Right atrium auricular region (tissue), 2 donors: ENCODE measurements at regions not wholly inside any gene's neighbourhood (a gene's known extent, or its start where the extent isn't known, plus 50 kb on each side); places are given as distances from the start of the nearest gene placed in this dataset.

Experiments used
- DNase-seq: peaks from one replicate; pipeline ENCODE4 v3.0.0-alpha.2; 2019; ENCODE audit warnings: low spot score
- H3K27ac ChIP-seq, 2 donors: fragments of 200-600 bp; sonication (generic); 1 replicate in 1 of 2; 2 replicates in 1 of 2; pipeline ENCODE4 v1.5.1; 2016 to 2019
- H3K27me3 ChIP-seq, 2 donors: fragments of 200-600 bp; sonication (generic); one replicate each; pipeline versions ENCODE4 v1.5.1 to v1.6.0; 2017 to 2019
- H3K36me3 ChIP-seq: fragments of 200-600 bp; sonication (generic); one replicate; pipeline ENCODE4 v1.5.1; 2016
- H3K4me1 ChIP-seq, 2 donors: fragments of 200-600 bp; sonication (generic); one replicate each; pipeline versions ENCODE4 v1.5.1 to v1.6.0; 2017 to 2019
- H3K4me3 ChIP-seq, 2 donors: fragments of 200-600 bp; sonication (generic); 1 replicate in 1 of 2; 2 replicates in 1 of 2; pipeline ENCODE4 v1.5.1; 2017 to 2019; ENCODE audit warnings: mild to moderate bottlenecking in 1 of 2, moderate library complexity in 1 of 2
- H3K9me3 ChIP-seq, 2 donors: fragments of 200-600 bp; sonication (generic); one replicate each; pipeline ENCODE4 v1.5.1; 2019
- TF ChIP-seq, protein P1 (sequence below), 2 donors: fragments of 200-600 bp; sonication (generic); IDR thresholded peaks; one replicate each; pipeline ENCODE4 v1.5.1; 2019; ENCODE audit warnings: antibody characterized with exemption in 2 of 2

DNA sequence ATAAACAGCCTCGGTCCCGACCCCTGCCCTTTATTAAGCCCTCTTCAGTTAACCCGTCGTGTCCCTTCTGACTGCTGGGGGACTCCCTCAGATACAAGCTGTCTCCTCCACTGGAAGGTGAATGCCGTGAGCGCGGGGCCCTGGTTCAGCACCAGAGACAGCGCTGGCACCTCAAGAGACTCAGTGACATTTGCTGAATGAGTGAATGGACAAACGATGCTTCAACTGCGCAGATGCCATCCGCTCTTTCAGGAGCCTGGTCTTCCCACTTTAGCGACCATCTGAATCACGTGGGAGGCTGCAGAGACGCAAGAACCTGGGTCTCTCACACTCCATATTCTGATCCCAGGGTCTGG is 92.6 kb upstream of the SFSWAP start:
- no peaks in the 10 kb centered on the region for H3K9me3 ChIP-seq
- H3K4me1 ChIP-seq: no peaks in the 10 kb centered on the region
- TF ChIP-seq, protein P1, sequence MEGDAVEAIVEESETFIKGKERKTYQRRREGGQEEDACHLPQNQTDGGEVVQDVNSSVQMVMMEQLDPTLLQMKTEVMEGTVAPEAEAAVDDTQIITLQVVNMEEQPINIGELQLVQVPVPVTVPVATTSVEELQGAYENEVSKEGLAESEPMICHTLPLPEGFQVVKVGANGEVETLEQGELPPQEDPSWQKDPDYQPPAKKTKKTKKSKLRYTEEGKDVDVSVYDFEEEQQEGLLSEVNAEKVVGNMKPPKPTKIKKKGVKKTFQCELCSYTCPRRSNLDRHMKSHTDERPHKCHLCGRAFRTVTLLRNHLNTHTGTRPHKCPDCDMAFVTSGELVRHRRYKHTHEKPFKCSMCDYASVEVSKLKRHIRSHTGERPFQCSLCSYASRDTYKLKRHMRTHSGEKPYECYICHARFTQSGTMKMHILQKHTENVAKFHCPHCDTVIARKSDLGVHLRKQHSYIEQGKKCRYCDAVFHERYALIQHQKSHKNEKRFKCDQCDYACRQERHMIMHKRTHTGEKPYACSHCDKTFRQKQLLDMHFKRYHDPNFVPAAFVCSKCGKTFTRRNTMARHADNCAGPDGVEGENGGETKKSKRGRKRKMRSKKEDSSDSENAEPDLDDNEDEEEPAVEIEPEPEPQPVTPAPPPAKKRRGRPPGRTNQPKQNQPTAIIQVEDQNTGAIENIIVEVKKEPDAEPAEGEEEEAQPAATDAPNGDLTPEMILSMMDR (IDR thresholded peaks at IDR 0.05): no peak
- DNase-seq: no peak
- no peak overlapping the region for H3K4me3 ChIP-seq
- no peaks in the 10 kb centered on the region for H3K27me3 ChIP-seq
- no peak overlapping the region for H3K27ac ChIP-seq
- H3K36me3 ChIP-seq: no peaks in the 10 kb centered on the region

DNA sequence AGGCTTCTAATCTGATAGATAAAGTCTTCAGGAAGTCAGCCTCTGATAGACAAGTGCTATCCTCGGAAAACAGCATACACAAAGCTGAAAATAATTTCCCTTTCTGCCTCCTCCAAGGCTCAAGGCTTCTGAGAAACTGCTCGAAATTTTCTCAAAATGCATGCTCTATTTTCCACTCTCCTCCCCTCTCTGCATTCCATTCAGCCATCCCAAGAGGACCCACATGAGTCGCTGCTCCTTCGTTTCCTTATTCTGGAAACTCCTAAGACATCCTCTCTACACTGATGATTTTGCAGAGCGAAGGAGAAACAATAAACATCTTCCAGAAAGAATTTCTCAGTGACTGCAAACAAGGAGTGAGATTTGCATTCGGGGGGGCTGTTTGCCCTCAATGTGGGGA is 92.2 kb upstream of the SFSWAP start:
- Histone ChIP-seq H3K9me3 (no peaks in the 10 kb centered on the region), H3K4me3 (no peak overlapping the region), H3K4me1 (no peaks in the 10 kb centered on the region), H3K27me3 (no peaks in the 10 kb centered on the region), H3K36me3 (no peaks in the 10 kb centered on the region), H3K27ac (no peak overlapping the region)
- no peak for DNase-seq
- TF ChIP-seq, protein P1 (IDR thresholded peaks at IDR 0.05): no peak

DNA sequence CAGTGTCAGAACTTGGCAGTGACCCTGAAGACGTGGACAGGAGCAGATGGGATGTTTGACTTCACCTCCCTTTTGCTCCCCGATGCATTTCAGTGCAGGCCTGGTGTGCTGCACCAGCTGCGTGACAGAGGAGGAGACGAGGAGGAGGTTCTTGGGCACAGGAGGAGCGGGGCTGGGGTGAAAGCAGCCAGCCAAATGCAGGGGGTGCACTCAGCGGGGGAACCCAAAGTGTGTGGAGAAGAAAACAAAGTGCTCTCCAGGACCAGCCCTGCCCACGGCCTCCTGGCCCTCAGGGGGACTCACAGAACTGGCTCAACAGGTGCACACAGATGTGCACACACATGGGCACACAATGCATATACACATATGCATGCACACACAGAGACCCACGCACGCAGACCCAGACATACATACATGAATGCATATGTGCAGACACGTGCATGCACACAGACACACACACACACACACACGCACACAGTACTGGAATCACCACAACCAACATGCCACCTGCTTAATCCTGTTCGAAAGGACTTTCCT is 91.7 kb upstream of the SFSWAP start:
- Histone ChIP-seq H3K4me3 (no peak overlapping the region), H3K9me3 (no peaks in the 10 kb centered on the region), H3K4me1 (no peaks in the 10 kb centered on the region), H3K36me3 (no peaks in the 10 kb centered on the region), H3K27ac (no peak overlapping the region), H3K27me3 (no peaks in the 10 kb centered on the region)
- TF ChIP-seq, protein P1 (IDR thresholded peaks at IDR 0.05): no peak
- no peak for DNase-seq

DNA sequence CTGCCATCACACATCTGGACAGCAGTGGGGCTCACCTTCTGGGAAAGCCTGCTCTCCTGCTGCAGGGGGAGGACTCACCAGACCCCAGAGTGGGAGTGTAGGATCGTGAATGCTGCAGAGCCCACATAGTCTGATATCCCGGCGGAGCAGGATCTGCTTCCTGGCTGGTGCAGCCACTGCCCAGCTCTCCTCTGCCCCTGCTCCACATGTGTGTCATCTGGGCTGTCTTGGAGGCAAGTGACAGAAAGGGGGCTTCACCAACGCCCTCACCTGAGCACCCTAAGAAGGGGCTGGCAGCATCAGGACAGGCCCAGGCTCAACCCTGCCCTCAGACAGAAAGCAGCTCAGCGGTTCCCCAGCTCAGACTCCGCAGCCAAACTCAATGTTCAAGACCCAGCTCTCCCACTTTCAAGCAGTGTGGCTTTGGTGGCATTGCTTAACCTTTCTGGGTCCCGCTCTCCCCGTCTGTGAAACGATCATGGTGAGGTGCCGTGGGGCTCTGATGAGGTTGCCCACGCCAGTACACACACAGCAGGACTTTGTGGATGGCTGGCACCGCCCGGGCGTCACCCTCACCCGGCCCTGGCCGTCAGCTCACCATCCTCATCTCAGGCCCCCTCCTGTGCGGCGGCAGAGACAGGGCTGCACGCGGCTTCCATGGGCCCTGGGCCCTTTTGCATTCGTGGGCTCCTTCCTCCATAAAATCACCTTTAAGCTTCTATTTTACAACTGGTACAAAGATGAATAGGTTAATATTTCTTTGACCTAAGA is 91.0 kb upstream of the SFSWAP start:
- Histone ChIP-seq H3K4me1 (peaks cover 0 to under 1% of the 10 kb centered on the region in 2 donors), H3K9me3 (no peaks in the 10 kb centered on the region), H3K4me3 (no peak overlapping the region), H3K27me3 (no peaks in the 10 kb centered on the region), H3K27ac (no peak overlapping the region), H3K36me3 (no peaks in the 10 kb centered on the region)
- no peak for DNase-seq
- TF ChIP-seq, protein P1 (IDR thresholded peaks at IDR 0.05): no peak

DNA sequence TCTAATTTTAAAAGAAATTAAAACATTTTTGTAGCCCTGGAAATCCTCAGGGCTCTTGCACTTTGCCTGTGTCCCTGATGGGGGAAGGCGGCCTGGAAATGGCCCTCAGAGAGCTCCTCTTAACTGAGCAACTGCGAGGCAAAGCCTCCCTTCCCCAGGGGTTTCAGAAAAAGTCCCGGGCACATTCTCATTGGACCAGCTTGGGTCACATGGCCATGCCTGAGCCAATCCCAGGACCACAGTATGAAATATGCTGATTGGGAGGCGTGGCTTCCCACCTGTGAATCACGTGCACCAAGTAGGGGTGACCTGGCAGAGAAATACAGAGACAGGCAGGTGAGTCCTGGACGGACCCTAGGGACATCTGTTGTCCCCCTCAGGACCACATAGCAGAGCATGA is 90.4 kb upstream of the SFSWAP start:
- H3K27me3 ChIP-seq: no peaks in the 10 kb centered on the region

More for the DNA sequence above, 90.4 kb upstream of the SFSWAP start:
- TF ChIP-seq, protein P1 (IDR thresholded peaks at IDR 0.05): no peak
- Histone ChIP-seq H3K4me3 (no peak overlapping the region), H3K36me3 (no peaks in the 10 kb centered on the region), H3K4me1 (peaks cover 0 to 5% of the 10 kb centered on the region in 2 donors), H3K27ac (no peak overlapping the region), H3K9me3 (no peaks in the 10 kb centered on the region)
- DNase-seq: no peak
